Lower leg skin (tissue), 4 donors: ENCODE measurements at regions not wholly inside any gene's neighbourhood (a gene's known extent, or its start where the extent isn't known, plus 50 kb on each side); places are given as distances from the start of the nearest gene placed in this dataset.
"Not testable (repeated sequence)": the region's sequence is repeated elsewhere in the genome, so short reads cannot be mapped to it uniquely, and the experiment has no call there.

Source experiments
- DNase-seq, 2 donors: peaks; one replicate each; pipeline ENCODE4 v3.0.0-alpha.2; 2019; ENCODE audit warnings: low spot score in 2 of 2
- H3K4me3 ChIP-seq: fragments of 200-600 bp; sonication (generic); 2 replicates; pipeline ENCODE4 v1.5.1; 2017; ENCODE audit warnings: mild to moderate bottlenecking, low read depth; ENCODE audit not compliant: poor library complexity, severe bottlenecking
- POLR2A ChIP-seq, 2 donors: fragments of 450-650 bp; IDR thresholded peaks; one replicate each; pipeline ENCODE4 v1.6.1; 2016 to 2017; ENCODE audit warnings: antibody characterized with exemption in 2 of 2, mild to moderate bottlenecking in 1 of 2, moderate library complexity in 1 of 2
- WGBS, 2 donors: methylation state at CpG; one replicate each; pipeline ENCODE4 v1.1.5; 2018; 5-methylcytosine and 5-hydroxymethylcytosine counted together
- intact Hi-C: fragments of 100-400 bp; cut with DNase I; formaldehyde crosslinking; loops from one replicate; pipeline ENCODE4 v1.15.0; 2023; ENCODE audit warnings: low total_unique reads
- microRNA counts, 2 donors: library from miRNA; unstranded; fragments of <30 nt; microRNA quantifications; one replicate each; lab custom pipeline; 2016
- microRNA-seq, 2 donors: library from miRNA; unstranded; fragments of <30 nt; microRNA quantifications; one replicate each; pipeline ENCODE4, GENCODE V29; 2016; ENCODE audit warnings: borderline replicate concordance in 2 of 2, borderline number of aligned reads in 1 of 2
- TF ChIP-seq, protein P1 (sequence below), 3 donors: fragments of 450-650 bp; IDR thresholded peaks; one replicate each; pipeline ENCODE4 v1.5.1; 2016; ENCODE audit warnings: antibody characterized with exemption in 3 of 3, mild to moderate bottlenecking in 3 of 3, moderate library complexity in 2 of 3

DNA sequence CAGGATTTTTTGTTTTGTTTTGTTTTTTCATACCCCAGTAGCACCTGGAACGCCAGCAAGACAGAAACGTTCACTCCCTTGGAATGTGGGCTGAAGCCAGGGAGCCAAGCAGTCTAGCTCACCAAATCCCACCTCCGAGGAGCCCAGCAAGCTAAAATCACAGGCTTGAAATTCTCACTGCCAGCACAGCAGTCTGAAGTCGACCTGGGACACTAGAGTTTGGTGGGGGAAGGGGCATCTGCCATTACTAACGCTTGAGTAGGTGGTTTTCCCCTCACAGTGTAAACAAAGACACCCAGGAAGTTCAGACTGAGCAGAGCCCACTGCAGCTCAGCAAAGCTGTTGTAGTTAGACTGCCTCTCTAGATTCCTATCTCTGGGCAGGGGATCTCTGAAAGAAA, 99.6 kb upstream of the FGF16 start:
- DNase-seq, result no peak
- intact Hi-C loops, result no loop called here
- 28 to 54% methylated on average over 4 to 5 of the region's 5 CpGs for WGBS, 2 donors
- H3K4me3 ChIP-seq, result no peak overlapping the region
- no peak for TF ChIP-seq POLR2A (IDR thresholded peaks at IDR 0.05)
- TF ChIP-seq, protein P1, sequence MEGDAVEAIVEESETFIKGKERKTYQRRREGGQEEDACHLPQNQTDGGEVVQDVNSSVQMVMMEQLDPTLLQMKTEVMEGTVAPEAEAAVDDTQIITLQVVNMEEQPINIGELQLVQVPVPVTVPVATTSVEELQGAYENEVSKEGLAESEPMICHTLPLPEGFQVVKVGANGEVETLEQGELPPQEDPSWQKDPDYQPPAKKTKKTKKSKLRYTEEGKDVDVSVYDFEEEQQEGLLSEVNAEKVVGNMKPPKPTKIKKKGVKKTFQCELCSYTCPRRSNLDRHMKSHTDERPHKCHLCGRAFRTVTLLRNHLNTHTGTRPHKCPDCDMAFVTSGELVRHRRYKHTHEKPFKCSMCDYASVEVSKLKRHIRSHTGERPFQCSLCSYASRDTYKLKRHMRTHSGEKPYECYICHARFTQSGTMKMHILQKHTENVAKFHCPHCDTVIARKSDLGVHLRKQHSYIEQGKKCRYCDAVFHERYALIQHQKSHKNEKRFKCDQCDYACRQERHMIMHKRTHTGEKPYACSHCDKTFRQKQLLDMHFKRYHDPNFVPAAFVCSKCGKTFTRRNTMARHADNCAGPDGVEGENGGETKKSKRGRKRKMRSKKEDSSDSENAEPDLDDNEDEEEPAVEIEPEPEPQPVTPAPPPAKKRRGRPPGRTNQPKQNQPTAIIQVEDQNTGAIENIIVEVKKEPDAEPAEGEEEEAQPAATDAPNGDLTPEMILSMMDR (IDR thresholded peaks at IDR 0.05), result no peak

DNA sequence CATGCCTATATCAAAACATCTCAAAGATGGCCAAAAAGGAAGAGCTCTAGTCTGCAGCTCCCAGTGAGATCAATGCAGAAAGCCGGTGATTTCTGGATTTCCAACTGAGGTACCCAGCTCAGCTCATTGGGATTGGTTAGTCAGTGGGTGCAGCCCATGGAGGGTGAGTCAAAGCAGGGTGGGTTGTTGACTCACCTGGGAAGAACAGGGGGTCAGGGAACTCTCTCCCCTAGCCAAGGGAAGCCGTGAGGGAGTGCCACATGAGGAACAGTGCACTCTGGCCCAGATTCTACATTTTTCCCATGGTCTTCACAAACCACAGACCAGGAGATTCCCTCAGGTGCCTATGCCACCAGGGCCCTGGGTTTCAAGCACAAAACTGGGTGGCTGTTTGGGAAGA, 57.3 kb upstream of the FGF16 start:
- no peak overlapping the region for H3K4me3 ChIP-seq
- intact Hi-C loops, result no loop called here
- TF ChIP-seq, protein P1 (IDR thresholded peaks at IDR 0.05), result no peak
- TF ChIP-seq POLR2A (IDR thresholded peaks at IDR 0.05), result no peak
- WGBS, 2 donors, result 56 to 100% methylated on average over 2 of the region's 2 CpGs
- no peak for DNase-seq

DNA sequence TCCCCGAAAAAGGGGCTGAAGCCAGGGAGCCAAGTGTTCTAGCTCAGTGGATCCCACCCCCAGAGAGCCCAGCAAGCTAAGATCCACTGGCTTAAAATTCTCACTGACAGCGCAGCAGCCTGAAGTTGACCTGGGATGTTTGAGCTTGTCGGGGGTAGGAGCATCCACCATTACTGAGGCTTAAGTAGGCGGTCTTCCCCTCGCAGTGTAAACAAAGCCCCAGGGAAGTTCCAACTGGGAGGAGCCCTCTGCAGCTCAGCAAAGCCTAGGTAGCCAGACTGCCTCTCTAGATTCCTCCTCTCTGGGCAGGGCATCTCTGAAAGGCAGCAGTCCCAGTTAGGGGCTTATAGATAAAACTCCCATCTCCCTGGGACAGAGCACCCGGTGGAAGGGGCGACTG, 56.8 kb upstream of the FGF16 start:
- WGBS, 2 donors, result 77% methylated on average over 7 of the region's 7 CpGs; no CpG with 5 or more reads in 1 of the 2 donors

DNA sequence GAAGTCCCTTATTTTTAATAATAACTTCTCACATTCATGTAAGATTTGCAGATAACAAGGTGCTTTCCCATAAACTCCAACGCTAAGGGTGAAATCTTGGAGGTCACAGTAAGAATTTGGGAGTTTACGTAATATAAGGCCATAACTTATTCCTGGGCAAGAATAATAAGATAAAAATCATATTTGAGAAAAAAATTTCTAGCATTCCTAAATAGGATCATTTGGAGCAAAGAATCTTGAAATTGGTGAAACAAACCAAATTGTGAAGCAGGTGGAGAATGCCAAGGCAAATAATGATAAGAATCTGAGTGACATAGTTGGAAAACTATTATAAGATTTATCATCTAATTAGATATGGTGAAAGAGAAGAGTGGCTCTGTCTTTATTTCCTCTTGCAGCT, 50.4 kb upstream of the FGF16 start:
- H3K4me3 ChIP-seq, result no peak overlapping the region
- no peak for TF ChIP-seq POLR2A (IDR thresholded peaks at IDR 0.05)
- TF ChIP-seq, protein P1 (IDR thresholded peaks at IDR 0.05), result no peak
- DNase-seq, result no peak
- WGBS, 2 donors, result 81 to 82% methylated on average over 2 of the region's 2 CpGs
- intact Hi-C loops, result no loop called here

More for the DNA sequence above, 56.8 kb upstream of the FGF16 start:
- H3K4me3 ChIP-seq, DNase-seq, intact Hi-C loops: not testable (repeated sequence)

MicroRNA genes in the stretch of these regions (microRNA counts, 767-probe panel; counts per million panel counts)
- microRNA hsa-miR-325 (lab: Ali Mortazavi, UCI) (0 to 358 counts per million in 2 donors), microRNA hsa-miR-384 (lab: Ali Mortazavi, UCI) (0 to 358 counts per million in 2 donors)

Small RNA genes lying in the stretch of these regions (microRNA-seq; reads per million reads assigned to microRNA genes)
- gene MIR325, result 0 reads per million in 2 donors
- gene MIR384, result 0 reads per million in 2 donors
